ENCODE measurements at regions not wholly inside any gene's neighbourhood (a gene's known extent, or its start where the extent isn't known, plus 50 kb on each side); places are given as distances from the start of the nearest gene placed in this dataset.

DNA sequence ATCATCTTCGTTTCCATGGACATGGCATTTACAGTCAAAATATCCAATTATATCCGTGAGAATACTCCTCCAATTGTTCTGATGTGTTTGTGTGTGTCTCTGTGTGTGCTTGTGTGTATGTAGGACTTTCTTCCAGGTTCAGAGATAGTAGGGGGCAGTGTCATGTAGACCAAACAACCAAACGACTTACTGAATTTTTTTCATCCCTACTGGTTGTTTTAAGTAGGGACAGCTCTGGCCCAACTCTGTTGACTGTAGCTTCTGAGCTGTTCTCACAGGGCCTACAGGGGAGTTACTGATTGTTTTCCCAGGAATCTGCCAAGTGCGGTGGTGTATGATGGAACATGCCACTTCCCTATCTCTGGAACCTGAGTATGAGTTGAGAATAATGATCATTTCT lies 69.6 kb downstream of the ETAA1 start:
- CTCF ChIA-PET: no interaction called here
- no TSS peak for BruUV-seq (replicated peaks)

More for the DNA sequence above, 69.6 kb downstream of the ETAA1 start:
- ChIA-PET RAD21 (ENCODE audit: low non-redundant PET in 1 of 2, low total read pairs in 2 of 2, uncharacterized antibody in 2 of 2, unreplicated experiment in 2 of 2) (no interaction called here), POLR2A (no interaction called here)
- Histone ChIP-seq H3K4me3 (replicated peaks in 1 of 2; ENCODE audit: low read depth in 1 of 2, low read length in 2 of 2) (no peak overlapping the region), H3K27ac (ENCODE audit: low read depth, low read length) (no peak overlapping the region), H2AFZ (ENCODE audit: low read depth, low read length, poor library complexity, severe bottlenecking) (no peak overlapping the region), H4K20me1 (ENCODE audit: insufficient read depth) (no peaks in the 10 kb centered on the region), H3K4me1 (ENCODE audit: control insufficient read depth in 1 of 2, insufficient read depth in 2 of 2, low read length in 2 of 2) (peaks cover 0 to 21% of the 10 kb centered on the region in 2 experiments; a peak in 2 of 4 replicates), H3K9me2 (ENCODE audit: insufficient read depth) (no peaks in the 10 kb centered on the region), H3K36me3 (ENCODE audit: control insufficient read depth in 1 of 2, insufficient read depth in 2 of 2, low read length in 2 of 2) (no peaks in the 10 kb centered on the region), H3K27me3 (ENCODE audit: insufficient read depth, low read length) (no peaks in the 10 kb centered on the region), H3K4me2 (ENCODE audit: low read length) (no peak overlapping the region), H3K79me2 (ENCODE audit: insufficient read depth, low read length) (no peaks in the 10 kb centered on the region), H3K9ac (ENCODE audit: low read length) (no peak overlapping the region), H3K9me3 (ENCODE audit: control insufficient read depth in 1 of 2, insufficient read depth in 1 of 2, low read depth in 1 of 2, low read length in 2 of 2) (no peaks in the 10 kb centered on the region)
- ATAC-seq (no peak), DNase-seq (ENCODE audit: low read depth, low spot score) (no peak)
- intact Hi-C loops (cut with micrococcal nuclease): no loop called here
- TF ChIP-seq ATF3 (IDR thresholded peaks at IDR 0.05) (no peak), SRF (IDR thresholded peaks at IDR 0.05; ENCODE audit: low read depth) (no peak), ELF1 (IDR thresholded peaks at IDR 0.05; ENCODE audit: borderline replicate concordance, low read depth) (no peak), ZNF274 (IDR thresholded peaks at IDR 0.05; ENCODE audit: low read depth, low read length) (no peak), EZH2phosphoT487 (IDR thresholded peaks at IDR 0.05; ENCODE audit: borderline replicate concordance) (no peak), ZBTB33 (IDR thresholded peaks at IDR 0.05; ENCODE audit: extremely low read depth, insufficient replicate concordance, low read length) (no peak), TCF7L2 (IDR thresholded peaks at IDR 0.05; ENCODE audit: borderline replicate concordance, extremely low read depth, insufficient read depth, insufficient read length) (no peak)

Data from HCT116 (cell line).